ENCODE measurements at regions not wholly inside any gene's neighbourhood (a gene's known extent, or its start where the extent isn't known, plus 50 kb on each side); places are given as distances from the start of the nearest gene placed in this dataset.

DNA sequence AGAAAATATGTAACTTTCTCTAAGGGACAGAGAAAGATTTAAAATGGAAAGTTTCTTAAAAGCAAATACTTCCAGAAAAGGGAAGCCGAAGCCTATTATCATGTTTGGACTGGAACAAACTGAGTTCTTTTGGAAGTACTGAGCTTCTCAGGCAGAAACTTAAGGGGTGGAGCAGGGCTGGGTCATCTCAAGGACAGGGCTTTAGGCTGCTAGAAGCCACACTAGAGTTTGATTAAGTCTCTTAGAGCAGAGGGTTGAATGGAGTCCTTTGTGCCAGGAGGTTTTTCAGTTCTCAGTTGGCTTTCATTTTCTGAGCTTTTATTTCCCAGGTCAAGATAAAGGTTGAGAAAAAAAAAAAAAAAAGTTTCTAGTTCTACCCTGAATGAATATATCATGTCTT, 432.7 kb downstream of the SLITRK5 start:
- no peak for DNase-seq

DNA sequence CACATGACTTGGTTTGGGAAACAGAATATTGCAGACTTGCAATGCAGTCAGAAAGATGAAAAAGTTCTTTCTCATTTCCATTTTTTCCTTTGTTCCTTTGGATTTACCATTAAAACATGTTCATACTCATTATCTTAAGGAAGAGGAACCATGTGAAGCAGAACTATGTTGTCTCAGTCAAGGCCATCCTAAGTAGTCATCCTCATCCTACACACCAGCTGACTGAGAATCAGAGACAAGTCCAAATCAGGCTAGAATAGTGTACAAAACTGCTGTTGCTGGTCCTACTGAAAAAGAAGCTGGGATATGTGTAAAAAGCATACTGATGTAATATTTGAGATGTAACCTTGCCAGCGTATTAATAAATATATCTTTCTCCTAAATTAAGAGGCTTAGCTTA, 433.4 kb downstream of the SLITRK5 start:
- no peak for DNase-seq

DNA sequence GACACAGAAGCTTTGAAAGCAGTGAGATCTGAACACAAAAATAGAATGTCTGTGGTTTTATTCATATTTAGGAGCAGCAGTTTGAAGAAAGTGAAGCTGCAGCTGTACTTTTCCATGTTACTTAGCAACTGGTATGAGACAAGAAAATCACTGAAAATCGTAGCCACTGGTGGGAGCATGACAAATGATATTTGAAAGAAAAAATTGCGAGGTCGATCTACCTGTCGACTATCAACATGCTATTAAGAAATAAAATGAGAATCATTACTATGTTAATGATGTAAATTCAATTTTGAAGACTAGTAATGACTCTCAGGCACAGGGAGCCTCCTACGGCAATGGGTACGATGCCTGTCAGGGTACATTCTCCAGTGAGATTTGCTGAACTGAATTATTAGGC, 436.4 kb downstream of the SLITRK5 start:
- no peak for DNase-seq

DNA sequence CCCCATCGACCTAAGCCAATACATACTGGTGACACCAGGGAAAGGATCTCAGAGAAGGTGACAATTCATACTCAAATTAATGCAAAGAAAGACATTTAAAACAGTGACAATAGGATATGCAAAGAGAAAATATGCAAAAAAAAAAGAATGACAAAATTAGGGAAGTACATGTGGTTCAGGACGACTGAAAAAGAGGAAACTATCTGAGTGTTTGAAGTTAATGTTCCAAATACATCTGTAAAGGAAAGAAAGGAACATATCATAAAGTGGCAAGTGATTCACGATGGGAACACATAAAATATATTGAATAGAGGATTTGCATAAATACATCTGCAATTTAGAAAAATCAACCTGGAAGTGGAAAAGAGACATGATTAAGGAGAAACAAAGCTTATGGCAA, 441.4 kb downstream of the SLITRK5 start:
- no peak for DNase-seq

DNA sequence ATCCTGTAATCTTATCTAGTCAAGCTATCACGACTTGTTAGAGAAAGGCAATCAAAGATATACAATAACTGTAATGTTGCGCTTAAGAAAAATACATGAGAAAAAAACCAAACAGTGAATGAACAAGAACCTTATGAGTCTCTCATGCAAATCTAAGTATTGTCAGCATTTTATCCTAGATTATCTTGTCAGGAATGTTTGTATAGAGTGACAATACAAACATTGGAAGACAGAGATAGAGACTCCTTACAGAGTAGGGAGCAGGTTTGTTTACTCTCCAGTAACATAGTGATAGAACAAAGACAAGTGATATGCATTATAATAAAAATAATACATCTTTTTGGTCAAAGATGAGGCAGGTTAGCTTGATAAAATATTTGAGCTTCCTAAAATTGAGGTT, 444.8 kb downstream of the SLITRK5 start:
- no peak for DNase-seq

DNA sequence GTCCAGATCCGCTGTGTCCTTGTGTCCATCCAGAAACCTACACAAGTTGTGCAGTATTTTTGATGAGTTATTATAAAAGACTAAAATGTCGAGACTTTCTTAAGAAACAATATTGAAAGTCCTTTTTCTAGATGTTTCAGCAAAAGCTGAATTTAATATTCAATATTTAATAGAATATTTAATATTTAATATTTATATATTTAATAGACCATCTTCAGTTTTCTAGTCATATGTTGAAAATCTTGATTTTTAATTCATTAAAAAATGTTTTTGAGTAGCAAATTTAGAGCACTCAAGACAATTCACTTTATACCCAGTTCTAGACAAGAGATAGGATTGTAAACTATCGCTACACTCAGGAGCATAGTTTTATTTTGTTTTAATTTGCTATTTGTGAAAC, 447.8 kb downstream of the SLITRK5 start:
- no peak for DNase-seq

DNA sequence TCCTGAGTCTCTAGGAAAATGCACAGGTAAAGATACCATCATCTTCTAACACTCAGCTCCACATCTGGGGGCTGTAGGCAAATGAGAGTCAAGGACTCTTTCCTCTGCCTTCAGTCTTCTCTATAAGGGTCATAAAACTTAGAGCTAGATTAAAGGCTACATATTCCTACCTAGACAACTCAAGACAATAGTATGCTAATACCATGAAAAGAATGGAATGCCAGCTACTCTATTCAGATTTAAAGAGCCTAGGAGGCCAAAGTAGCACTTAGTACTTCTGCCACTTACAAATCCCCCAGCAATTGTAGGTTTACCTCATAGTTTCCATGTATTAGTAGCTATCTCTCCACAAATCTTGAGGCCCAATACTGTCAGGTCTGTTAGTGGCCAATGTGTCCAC, 453.0 kb downstream of the SLITRK5 start:
- no peak for DNase-seq

DNA sequence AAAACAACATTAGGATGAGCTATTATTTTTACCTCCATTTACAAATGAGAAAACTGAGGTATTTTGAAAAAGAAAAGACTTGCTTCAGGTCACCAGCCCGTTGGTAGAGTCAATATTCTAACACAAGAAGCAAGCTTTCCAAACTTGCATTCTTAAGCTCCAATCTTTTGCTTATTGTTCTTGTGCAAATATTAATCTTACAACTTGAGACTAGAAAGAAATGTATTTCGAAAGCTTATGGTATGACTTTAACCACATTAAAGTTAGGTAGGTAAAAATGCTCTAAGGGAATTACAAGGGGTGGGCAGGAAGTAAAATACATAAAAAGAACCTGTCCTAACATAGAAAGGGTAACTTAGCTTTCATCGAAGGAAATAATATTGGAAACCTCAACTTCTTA, 453.9 kb downstream of the SLITRK5 start:
- no peak for DNase-seq

DNA sequence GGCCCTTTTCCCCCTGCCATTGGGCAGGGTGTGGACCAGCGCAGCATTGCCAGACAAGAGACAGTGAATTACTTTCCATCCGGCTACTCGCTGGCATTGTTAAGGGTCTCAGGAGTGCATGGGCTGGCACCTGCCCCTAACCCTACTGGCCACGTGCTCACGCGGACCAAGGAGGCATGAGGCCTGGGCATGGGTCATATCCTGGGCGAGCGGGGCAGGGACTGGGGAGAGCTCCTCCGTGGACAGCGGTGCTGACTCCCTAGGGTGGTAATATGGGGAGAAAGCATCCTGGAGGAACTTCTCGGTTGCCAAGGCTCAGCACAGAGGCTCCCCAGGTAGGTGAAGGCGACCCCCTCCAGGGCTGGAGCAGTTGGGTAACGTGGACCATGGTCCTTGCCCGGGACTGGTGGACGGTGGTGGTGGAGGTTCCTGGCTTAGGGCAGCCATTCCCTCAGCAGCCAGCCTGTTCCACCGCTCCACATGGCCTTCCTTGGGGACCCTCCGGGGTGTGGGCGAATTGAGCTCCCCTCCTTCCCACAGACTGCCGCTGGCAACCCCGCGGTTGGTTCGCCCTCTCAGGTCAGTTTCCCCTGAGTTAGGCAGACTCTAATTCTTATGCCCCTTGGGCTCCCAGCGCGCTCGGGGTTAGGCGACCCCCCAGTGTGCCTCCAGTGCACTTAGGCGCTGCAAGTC, 465.1 kb downstream of the SLITRK5 start:
- DNase-seq, result no peak

DNA sequence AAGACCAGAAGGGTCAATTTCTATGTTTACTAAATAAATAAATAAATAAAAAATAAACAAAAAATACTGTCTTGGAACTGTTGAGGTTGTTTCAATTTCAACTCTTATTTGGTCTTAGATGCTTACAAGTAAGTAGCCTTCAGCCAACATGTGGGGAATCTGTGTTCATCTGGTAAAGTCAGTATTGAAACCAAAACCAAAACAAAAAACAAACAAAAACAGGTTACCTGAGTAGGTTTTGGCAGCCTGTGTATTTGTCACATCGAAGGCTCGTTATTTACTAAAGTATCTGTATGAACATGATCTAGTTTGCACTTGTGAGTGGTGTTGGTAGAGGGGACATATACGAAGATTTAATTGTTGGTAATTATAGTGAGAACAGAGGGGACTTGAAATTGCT, 471.5 kb downstream of the SLITRK5 start:
- DNase-seq, result no peak

DNA sequence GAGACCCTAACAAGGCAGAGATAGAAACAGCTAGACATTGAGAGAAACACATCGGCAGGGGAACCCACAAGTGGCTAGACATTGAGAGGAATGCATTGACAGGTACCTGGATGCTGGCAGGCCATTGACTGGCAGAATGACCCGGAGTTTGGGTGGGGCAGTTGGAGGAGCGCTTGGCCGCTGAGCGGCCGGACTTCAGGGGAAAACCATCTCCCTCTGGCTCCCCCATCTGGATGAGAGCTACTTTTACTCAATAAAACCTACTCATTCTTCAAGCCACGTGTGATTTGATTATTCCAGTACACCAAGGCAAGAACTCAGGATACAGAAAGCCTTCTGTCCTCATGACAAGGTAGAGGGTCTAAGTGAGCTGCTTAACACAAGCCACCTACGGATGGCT, 473.4 kb downstream of the SLITRK5 start:
- no peak for DNase-seq

DNA sequence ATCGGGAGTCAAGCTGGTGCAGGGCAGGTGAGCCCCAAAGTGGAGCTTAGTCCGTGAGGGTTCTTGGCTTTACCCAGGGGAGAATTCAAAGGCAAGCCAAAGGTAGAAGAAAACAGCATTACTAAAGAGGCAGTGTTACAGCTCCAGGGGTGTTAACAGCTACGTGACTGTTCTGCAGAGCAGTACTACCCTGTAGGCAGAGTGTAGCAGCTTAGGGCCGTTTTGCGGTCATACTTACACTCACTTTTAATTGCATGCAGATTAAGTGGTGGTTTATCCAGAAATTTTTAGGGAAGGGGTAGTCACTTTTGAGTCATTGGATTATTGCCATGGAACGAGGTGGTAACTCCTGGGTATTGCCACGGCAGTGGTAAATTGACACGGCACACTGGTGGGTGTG, 482.2 kb downstream of the SLITRK5 start:
- DNase-seq, result no peak

DNA sequence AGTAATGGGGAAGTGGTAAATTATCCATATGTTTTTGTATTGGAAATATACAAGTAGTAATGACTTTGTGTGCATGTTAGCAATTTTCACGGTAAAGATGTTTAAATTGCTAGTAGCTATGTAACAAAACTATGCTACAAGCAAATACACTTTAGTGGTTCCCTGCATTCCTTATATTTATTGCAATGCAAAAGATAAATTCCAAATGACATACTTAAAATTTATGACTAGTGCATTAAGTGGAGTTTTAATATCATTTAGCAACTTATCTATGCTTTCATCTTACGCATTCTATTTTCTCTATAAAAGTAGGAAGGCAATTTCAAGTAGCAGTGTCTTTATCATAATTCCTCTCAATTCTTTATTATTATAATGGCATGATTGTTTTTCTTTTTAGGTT, 482.8 kb downstream of the SLITRK5 start:
- DNase-seq, result no peak

DNA sequence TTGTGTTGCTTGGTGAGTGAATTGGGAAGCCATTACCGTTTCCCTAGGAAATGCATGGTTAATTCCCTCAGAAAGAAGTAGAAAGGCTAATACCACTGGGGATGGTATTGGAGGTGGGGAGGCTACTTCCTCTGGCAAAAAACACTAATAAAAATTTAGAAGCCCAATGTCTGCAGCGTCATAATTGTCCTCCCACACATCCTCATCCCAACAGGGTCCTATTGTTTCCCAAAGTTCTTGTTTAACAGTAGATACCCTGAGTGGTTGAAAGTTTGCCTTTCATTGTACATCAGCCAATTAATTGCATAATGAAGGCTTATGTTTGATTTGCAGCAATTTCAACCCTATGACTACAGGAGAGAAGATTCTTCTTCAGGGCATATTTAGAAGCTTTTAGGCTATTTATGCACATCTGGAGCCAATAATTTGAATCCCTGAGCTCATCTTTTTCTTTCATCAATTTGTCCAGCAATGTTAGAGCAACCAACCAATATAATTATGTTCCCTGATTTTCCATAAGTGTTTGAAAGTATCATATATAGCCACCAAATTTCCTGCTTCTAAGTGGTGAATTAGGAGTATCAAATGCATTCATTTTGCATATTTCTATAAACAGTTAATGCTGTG, 491.0 kb downstream of the SLITRK5 start:
- no peak for DNase-seq

DNA sequence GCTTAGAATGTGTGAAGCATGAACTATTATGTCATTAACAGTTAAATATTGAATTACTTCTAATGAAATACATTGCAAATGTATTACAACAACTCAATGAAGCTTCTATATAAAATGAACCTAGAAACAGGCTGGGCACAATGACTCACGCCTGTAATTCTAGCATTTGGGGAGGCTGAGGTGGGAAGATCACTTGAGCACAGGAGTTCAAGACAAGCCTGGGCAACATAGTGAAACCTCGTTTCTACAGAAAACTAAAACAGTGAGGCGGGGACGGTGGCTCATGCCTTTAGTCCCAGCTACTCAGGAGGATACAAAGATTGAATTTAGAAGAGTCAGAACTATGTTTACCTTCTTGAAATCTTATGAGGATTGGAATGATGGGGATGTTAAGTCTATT, 505.1 kb downstream of the SLITRK5 start:
- no peak for DNase-seq

DNA sequence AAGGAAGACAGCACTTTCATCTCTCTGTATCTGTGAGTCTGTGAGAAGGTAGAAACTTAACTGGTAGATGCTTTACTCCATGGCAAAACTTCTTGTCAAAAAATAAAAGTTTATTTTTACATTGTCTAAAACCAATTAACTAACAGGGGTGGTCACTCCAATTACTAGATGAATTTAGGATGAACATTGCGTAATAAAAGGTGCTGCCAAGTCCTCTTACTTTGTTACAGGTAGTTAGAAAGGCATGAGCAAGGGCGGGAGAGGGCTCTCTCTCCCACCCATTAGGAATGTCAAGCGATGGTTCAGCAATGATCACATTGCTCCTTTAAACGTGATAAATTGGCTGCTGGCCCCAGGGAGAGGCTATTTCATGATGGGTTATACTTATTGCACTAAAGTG, 512.3 kb downstream of the SLITRK5 start:
- no peak for DNase-seq

DNA sequence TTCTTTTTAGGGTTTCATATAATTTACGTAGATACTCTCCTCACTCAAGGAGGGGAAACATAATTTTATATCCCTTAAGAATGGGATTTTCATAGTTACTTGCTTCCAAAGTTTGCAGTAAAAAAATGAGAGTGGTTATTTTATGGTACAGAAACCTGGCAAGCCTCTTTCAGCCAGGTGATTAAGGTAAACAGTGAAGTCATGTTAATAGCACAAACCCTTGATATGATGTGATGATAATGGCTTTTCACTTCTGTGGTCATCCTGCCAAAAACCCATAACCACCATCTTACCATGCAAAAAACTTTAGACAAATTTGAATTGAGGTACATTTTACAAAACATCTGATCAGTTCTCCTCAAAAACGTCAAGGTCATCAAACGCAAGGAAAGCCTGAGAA, 517.8 kb downstream of the SLITRK5 start:
- DNase-seq, result no peak

DNA sequence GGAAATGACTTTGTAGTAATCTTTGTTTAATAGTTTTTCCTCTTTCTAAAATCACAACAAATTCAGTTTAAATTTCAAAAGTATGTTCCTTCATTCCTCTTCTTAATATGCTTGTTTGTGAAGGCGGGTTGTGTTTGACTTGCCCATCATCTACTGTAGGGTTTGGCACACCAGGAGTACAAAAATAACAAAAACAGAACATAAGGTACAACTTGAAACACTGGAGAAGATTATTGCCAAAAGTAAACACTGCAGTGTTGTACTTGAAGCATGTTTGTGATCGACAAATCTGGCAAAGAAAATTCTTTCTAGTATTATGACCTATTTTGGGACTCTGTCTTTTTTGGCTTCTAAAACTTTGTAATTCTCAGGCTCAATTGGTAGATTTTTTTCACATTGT, 518.6 kb downstream of the SLITRK5 start:
- DNase-seq, result no peak

DNA sequence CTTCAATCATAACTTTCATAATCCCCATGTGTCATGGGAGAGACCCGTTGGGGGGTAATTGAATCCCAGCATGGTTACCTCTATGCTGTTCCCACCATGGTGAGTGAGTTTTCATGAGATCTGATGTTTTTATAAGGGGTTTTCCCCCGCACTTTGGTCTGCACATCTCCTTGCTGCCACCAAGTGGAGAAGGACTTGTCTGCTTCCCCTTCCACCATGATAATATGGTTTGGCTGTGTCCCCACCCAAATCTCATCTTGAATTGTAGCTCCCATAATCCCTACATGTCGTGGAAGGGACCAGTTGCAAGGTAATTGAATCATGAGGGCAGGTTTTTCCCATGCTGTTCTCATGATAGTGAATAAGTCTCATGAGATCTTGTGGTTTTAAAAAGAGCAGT, 524.9 kb downstream of the SLITRK5 start:
- DNase-seq, result no peak

DNA sequence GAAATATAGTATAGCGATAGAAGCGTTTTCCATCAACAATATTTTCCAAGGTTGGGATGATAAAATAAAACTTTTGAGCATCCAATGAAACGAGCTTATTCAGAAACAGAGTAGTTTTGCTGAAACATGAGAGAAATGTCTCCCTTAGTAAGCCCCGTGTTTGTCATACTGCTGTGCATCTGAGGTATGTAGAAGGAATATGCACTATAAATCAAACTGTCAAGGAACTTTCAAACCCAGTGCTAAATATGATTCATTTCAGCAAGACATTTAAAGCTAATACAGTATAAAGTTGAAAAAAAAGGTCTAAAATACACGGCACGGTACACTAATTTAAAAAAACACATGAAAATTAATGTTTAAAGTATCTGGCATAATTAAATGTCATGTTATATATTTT, 546.2 kb downstream of the SLITRK5 start:
- no peak for DNase-seq

DNA sequence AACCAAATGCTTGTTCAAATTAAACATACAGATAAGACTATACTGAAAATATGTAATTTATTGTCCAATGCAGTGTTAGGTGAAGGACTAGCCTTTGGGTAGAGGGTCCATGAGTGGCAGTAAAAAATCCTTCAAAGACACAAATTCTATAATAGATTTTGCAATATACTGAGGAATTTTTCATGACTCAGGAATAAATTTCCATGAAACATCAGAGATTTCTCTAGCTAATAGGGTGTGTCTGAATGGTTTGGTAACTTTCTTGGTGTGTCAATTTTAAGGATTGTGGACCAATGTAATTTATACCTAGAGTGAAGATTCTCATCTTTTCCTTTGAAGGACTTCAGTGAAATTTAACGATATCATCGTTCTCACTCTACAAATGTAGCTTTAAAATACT, 546.7 kb downstream of the SLITRK5 start:
- DNase-seq, result no peak

DNA sequence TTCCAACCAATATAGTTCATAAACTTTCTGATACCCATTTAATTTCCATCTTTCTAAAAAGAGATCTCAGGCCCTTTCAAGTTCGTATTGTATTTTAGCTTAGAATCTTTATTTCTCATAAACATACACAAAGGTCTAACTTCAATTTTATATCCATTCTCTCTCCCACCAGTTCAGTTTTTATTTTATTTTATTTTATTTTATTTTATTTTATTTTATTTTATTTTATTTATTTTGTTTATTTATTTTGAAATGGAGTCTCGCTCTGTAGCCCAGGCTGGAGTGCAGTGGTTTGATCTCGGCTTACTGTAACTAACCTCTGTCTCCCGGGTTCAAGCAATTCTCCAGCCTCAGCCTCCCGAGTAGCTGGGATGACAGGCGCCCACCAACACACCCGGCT, 552.8 kb downstream of the SLITRK5 start:
- no peak for DNase-seq

DNA sequence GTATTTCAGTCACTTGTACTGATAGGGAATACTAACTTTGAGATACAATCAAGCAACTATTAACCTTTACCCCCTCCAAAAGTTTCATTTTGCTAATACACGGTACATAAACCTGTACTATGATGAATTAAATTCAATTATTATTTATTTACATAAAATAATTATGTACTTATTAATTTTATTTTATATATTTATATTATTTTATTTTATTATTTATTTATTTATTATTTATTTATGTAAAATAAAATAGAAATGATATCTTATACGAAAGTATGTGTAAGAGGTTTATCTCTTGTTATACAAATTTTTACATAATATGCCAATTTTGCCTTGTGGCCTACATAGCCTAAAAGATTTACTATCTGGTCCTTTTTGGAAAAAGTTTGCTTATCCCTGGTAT, 564.3 kb downstream of the SLITRK5 start:
- DNase-seq, result no peak

DNA sequence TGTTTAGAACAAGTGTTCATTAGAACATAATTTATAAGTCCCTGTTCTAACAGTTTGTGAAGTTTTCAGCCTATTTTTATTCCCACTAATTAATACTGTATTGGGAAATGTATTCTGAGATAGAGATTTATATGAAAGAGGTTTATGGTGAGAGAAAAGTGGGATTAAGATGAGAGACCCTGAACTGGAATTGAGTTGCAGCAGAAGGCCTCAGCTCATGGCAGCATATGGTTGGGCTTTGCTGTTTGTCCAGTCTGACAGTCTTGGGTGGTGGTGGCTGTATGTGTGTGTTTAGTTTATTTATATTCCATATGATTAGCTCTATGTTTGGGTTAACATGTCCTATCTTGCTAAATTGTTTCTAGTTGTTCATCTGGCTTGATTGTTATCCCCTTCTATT, 575.1 kb downstream of the SLITRK5 start:
- no peak for DNase-seq

DNA sequence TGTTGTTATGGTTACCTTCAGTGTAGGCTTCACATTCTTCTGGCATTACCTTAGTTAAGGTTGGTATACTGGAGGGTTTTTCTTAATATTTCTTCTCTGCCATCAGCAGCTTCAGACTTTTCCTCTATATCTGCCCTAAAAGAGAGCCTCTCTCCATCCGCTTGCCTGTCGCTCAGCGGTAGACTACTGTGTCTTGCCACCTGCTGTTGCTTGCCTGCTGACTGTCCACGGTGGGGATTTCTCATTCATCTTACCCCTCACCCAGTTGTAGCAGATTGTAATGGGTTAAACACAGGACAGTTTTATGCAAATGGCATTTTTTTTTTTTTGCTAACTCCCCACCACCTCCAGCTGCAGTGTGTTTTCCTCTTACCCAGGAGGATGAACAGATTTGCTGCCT, 577.2 kb downstream of the SLITRK5 start:
- DNase-seq, result no peak
